ENCODE measurements at regions not wholly inside any gene's neighbourhood (a gene's known extent, or its start where the extent isn't known, plus 50 kb on each side); places are given as distances from the start of the nearest gene placed in this dataset.

- TF ChIP-seq, protein P1, sequence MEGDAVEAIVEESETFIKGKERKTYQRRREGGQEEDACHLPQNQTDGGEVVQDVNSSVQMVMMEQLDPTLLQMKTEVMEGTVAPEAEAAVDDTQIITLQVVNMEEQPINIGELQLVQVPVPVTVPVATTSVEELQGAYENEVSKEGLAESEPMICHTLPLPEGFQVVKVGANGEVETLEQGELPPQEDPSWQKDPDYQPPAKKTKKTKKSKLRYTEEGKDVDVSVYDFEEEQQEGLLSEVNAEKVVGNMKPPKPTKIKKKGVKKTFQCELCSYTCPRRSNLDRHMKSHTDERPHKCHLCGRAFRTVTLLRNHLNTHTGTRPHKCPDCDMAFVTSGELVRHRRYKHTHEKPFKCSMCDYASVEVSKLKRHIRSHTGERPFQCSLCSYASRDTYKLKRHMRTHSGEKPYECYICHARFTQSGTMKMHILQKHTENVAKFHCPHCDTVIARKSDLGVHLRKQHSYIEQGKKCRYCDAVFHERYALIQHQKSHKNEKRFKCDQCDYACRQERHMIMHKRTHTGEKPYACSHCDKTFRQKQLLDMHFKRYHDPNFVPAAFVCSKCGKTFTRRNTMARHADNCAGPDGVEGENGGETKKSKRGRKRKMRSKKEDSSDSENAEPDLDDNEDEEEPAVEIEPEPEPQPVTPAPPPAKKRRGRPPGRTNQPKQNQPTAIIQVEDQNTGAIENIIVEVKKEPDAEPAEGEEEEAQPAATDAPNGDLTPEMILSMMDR (IDR thresholded peaks at IDR 0.05; ENCODE audit: insufficient read depth, low read length, poor library complexity, severe bottlenecking) = no peak
- no peak for TF ChIP-seq EZH2phosphoT487 (conservative IDR thresholded peaks at IDR 0.05; ENCODE audit: low read length)
Measured at GRCh38 chr14:101025131-101025530, 121.6 kb upstream of the RTL1 start.
